HG03354 (cell line): ENCODE measurements at regions not wholly inside any gene's neighbourhood (a gene's known extent, or its start where the extent isn't known, plus 50 kb on each side); places are given as distances from the start of the nearest gene placed in this dataset.

Experiments
- ATAC-seq: cut with Tn5 transposase; IDR thresholded peaks from one replicate; pipeline ENCODE4 v1.9.1; 2021; ENCODE audit warnings: mild to moderate bottlenecking; ENCODE audit not compliant: unreplicated experiment, poor library complexity, severe bottlenecking

DNA sequence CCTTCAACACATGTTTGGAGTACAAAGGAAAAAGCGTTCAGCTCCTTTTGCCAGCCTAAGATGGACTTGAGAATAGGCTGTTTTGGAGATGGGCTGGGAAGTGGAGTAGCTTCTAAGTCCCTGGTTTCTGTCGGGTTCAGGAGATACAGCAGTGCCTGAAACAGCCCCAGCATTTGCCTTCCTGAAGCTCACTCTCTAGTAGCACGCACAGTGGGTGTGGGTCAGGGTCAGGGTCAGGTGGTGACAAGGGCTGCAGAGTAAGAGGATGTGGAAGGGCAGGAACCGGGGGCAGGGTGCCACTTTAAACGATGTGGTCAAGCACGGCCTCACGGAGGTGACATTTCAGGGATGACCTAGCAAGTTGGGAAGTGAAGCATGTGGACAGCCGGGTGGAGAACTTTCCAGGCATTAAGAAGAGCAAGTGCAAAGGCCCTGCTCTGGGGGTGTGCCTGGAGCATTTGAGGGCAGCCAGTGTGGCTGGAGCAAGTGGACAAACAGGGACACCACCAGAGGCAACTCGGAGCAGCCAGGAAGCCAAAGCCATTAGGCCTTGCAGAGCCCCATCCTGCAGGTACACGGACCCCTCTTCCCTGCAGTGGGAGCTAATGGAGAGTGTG is 382.2 kb upstream of the ZMIZ1 start:
- ATAC-seq = no peak

- ATAC-seq = no peak
These were observed 381.1 kb upstream of the ZMIZ1 start for GRCh38 chr10:78687626-78688025.

DNA sequence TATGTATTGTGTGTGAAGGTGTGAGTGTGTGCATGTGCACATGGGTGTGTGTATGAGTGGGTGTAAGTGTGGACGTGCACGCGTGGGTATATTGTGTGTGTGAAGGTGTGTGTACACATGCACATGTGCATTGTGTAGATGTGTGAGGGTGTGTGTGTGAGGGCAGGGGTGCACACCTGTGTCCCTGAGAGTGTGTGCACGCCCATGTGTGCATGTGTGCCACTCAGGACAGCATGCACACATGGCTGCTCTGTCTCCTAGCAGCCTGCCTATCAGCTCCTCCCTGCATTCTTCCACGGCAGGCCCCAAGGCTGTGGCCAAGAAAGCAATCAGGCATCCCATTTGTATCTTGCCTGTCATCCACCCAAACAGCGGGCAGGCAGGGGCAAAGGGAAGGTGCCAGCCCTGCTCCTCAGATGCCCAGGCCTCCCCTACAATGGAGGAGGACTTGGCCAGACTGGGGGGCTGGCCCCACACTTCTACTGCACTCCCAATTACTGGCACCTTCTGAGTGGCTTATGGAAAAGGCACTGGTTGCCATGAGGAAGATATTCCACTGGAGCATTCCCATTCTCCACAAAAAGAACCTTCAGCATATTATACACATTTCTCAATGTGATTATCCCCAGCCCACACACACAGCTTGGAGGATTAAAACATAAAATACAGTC is 380.4 kb upstream of the ZMIZ1 start:
- ATAC-seq = no peak

- ATAC-seq = no peak
These were observed 379.7 kb upstream of the ZMIZ1 start for GRCh38 chr10:78688901-78689583.

DNA sequence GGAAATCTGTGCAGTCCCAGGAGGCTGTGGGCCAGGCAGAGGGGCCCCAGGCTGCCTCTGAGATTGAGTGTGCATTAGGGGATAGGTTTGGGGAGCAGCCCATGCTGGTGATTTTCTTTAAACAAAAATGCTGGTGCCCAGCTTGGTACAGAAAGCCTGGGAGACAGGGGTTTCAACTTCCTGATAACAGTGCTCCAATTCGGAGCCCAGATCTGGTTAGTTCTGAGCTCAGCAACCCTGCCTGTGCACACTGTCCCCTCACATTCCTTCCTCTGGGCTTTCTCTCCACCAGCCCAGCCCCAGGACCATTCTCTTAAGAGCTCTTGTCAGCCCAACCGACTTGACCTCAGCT is 379.2 kb upstream of the ZMIZ1 start:
- ATAC-seq = no peak

DNA sequence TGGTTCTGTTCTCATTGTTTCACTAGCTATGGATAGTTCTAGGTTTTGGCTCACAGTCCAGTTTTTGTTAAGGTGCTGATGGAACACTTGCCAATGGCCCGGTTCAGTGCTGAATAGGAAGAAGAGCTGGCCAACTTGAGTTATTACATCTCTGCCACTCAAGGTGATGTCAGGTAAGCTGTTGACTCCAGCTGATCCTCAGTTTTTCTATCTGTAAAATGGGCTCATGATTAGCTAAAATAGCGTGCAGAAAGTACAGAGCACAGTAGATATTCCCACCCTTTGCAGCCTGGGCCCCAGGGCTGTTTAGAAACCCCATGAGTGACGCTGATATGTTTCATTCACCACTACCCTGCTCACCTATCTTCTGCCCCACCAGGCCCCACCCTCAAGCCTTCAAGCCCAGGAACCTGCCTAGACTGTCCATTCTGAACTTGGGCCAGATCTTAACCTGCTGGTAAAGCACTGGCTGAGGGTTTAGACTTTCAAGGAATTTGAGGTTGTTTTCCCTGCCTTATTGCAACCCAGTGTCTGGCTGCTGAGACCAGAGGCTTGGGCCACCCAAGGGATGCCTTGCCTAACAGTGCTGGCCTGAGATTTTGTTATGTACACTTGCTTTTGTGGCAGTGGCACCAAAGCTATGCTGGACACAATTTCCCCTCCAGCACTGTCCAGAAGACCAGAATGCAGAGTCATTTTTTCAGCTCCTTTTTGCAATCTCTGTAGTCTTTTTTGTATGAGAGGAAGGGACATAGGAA is 378.2 kb upstream of the ZMIZ1 start:
- no peak for ATAC-seq

DNA sequence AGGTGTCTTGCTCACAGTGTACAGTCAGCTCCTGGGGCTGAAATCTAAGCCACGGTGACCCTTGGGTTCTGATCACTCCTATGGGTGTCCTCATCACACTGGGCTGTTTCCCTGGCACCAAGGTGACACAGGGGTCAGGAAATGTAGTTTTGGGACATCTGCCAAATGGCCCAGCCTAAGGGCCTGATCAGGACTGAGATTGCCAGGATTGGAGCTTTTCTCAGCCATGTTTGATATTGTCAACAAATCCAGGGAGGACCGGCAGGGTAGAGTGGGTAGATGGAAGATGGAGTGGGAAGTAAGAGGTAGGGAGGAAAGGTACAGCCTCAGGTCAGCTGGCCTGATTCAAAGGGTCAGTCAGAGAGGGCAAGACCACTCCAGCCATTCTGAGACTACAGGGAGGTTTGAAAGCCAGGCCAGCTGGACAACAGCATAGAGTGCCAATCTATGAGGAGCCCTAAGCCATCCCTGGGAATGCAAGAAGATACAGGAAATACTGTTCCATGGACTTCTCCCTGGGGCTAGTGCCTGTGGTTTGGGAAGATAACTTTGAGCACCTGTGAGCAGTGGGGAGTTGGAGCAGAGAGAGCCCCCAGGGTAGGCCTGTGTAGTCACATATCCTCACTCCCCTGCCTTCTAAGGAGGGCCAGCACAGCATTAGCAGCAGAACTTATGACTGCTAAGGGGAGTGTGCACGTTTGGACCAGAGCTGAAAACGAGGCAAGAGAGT is 377.3 kb upstream of the ZMIZ1 start:
- ATAC-seq = no peak

DNA sequence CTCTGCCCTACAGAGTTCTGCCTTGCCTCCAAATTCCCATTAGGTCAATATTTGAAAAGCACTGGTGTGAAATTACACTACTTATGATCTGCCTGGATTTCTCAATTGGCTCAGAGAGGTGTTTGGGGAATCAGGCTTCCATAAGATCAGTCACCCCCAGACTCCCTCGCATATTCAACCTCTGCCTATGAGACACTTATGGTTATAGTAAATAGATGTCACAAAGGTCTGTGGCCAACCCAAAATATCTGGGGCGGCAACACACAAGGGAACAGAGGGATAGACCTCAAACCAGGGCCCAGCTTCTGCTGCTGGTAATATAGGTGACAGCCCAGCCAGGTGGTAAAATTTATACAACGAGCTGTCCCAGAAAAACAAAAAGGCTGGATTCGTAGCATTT is 376.7 kb upstream of the ZMIZ1 start:
- no peak for ATAC-seq

GRCh38 chr10:78695846-78696245 is 372.9 kb upstream of the ZMIZ1 start:
- no peak for ATAC-seq

DNA sequence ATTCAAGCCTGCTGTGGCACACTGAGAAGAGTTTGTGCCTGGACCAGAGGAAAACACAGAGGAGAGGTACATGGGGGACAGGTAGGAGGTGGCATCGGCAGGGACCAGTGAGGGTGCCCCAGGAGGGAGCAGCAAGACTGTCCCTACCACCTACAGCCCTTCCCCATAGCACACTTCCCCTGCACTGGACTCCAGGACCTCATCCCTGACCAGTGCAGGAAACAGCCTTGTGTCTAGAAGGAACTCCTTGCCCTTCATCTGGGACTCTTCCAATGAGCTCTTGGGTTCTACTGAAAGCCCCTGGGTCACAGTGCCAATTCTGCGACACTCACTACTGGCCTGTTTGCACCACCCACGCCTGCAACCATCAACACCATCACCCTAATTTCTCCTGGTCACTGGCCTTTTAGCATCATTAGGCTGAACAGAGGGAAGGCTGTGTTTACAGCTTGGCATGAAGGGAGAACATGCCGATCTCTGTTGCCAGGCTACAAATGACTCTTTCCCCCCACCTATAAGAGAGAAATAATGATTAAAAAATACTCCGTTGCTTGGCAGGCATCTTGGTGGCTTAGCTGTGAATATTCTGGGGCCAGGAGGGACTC is 371.9 kb upstream of the ZMIZ1 start:
- ATAC-seq = no peak

- no peak for ATAC-seq
These were observed 368.8 kb upstream of the ZMIZ1 start for GRCh38 chr10:78699971-78700370.

- ATAC-seq = no peak
These were observed 368.4 kb upstream of the ZMIZ1 start for GRCh38 chr10:78700413-78700812.

GRCh38 chr10:78700816-78701520 is 367.8 kb upstream of the ZMIZ1 start:
- no peak for ATAC-seq

DNA sequence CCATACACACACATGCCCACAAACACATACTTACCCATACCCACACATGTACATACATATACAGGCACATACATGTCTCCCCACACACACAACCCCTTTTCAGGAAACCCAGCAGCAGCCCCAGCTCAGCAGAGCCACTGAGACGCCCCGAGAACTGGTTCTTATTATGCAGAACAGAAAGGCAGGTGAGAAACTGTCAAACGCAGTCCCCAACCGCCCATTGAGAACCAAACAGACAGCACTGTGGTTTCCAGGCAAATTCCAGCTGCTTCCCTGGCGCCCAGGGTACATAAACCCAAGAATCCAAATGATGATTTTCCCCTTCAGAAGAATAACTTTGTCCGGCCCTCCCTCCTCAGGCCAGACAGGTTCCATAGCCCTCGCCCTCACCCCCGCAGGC is 366.6 kb upstream of the ZMIZ1 start:
- ATAC-seq = no peak

DNA sequence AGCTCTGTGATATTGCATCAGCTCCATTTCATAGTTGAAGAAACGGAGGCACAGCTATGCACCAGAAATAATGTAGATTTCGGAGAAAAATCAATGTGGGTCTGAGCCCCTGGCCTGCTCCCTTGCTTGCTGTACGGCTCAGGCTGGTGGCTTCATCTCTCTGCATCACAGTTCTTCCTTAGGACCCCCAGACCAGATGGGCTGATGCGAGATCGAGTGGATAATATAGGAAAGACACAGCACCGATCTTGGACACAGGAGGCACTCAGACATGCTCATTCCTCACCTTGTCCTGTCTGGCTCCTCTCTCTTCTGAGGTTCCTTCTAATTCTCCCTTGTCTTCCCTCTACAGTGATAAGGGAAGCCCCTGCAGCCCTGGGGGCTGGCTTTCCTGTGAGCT is 365.9 kb upstream of the ZMIZ1 start:
- ATAC-seq = no peak

GRCh38 chr10:78703593-78703992 is 365.2 kb upstream of the ZMIZ1 start:
- ATAC-seq = no peak

- ATAC-seq = no peak
These were observed 362.5 kb upstream of the ZMIZ1 start for GRCh38 chr10:78706256-78706655.

GRCh38 chr10:78706726-78707540 is 361.8 kb upstream of the ZMIZ1 start:
- ATAC-seq = no peak
